ENCODE measurements at regions not wholly inside any gene's neighbourhood (a gene's known extent, or its start where the extent isn't known, plus 50 kb on each side); places are given as distances from the start of the nearest gene placed in this dataset.
"Not testable (repeated sequence)": the region's sequence is repeated elsewhere in the genome, so short reads cannot be mapped to it uniquely, and the experiment has no call there.

DNA sequence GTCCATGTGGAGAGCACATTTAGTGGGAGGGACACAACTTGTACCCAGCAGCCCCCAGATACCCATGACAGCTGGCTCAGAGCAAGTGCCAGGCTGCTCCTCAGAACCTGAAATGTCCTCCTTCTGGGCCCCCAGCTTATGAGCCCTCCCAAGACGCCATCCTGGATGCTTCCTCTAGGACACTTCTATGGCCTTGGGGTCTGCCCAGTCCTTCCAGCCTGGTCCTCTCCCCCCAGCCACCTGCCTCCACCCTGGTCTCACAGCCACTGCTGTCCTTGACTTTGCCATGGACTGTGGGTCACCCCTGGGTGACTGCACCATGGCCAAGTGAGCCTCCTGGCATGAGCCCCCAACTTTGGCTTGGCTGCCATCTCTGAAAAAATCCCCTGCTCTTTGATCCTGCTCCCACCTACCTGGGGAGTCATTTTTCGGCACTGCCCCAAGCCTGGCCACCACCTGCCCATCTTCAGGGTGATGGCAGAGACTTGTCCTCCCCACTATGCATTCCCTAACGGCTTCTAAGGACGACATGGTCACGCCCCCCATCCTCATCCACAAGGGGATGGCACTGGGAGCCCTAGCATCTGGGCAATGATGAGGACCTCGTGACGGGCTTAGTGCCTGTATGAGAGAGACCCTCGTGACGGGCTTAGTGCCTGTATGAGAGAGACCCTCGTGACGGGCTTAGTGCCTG, 323.7 kb downstream of the TMEM121 start:
- FAIRE-seq: no peak

DNA sequence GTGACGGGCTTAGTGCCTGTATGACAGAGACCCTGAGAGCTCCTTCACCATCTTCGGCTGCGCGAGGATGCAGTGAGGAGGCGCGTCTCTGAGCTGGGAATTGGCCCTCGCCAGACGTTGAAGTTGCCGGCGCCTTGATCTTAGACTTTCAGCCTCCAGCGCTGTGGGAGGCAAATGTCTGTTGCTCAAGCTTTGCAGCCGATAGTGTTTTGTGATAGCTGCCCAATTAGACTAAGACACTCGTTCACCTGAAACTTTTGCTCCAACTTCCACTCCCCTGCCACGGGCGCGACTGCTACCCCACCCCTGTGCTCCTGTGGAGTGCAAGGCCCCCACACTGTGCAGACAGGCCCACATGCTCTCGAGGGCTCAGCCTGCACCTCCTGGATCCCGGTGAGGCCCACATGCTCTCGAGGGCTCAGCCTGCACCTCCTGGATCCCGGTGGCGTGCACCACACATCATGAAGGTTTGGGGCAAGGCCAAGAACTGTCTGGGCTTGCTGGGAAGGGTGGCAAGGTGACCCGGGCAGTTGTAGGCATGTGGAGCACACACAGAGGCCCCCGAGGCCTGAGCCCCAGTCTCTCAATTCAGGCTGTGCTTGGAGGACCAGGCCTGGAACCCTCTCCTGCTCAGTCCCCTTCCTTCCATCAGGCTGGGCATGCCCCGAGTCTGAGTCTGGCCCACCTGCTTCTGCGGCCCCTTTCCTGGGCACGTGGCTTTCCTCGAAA, 324.6 kb downstream of the TMEM121 start:
- FAIRE-seq: no peak

- FAIRE-seq: no peak
Observed at GRCh38 chr14:105851716-105852377, 325.5 kb downstream of the TMEM121 start.

DNA sequence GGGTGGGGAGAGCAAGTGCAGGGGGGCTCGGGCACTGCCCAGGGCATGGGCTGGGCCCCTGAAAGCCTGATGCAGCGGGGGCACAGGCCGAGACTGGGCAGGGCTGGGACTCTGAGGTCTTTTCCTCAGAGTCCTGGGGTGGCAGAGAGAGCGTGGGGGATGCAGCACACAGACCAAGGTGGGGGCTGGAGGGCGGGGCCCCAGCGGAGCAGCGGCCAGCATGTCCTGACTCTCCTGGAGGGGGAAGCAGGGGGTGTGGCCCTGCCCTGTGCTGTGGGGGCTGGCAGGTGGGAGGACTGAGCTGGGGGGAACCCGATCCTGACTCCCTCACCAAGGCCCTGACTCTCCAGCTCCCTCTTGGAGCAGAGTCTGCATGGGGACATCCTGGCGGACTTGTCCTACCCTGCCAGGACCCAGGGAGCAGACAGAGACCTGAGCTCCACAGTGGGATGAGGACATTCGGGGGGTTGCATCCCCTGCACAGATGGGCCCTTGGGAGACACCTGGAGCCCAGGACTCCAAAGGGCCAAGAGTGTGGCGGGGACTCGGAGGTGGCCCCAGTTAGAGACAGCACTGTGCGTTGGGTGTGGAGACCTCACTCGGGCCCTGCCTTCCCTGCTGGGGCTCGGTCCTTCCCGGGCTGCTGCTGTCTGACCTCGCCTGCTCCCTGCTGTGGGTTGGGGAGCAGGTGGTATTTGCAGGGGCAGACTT, 326.1 kb downstream of the TMEM121 start:
- FAIRE-seq: no peak

DNA sequence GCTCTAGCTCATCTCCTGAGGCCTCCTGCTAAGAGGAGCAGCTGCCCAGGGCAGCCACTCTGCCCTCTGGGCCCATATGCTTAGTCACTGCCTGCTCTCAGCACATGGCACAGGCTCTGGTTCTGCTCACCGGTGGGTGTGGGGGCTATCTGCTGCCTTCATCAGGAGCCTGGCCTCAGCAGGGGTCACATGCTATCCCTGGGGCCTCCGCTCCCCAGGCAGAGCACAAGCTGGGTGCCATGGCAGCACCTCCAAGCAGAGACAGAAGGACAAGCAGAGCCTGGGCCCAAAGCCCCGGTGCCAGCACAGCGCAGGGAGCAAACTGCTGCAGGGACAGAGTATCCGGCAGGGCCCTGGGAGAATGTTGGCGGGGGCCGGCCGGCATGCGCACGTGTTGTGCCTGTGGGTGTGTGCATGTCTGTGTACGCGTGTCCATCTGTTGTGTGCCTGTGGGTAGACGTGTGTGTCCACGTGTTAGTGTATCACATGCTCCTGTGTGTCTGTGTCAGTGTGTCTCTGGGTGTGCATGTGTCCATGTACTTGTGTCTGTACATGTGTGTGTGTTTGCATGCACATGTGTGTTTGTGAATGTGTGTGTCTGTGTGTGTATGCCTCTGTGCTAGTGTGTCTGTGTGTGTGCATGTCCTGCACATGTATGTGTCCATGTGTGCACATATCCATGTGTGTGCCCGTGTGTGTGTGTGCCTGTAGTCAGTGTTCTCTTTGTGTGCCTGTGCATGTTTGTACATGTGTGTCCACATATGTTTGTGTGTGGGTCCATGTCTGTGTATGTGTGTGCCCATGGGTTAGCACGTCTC, 326.9 kb downstream of the TMEM121 start:
- no peak for FAIRE-seq

GRCh38 chr14:105853907-105854599, 327.7 kb downstream of the TMEM121 start:
- no peak for FAIRE-seq

GRCh38 chr14:105854600-105855245, 328.3 kb downstream of the TMEM121 start:
- FAIRE-seq: no peak

- FAIRE-seq: no peak
Observed at GRCh38 chr14:105855246-105855892, 329.0 kb downstream of the TMEM121 start.

- FAIRE-seq: no peak
Observed at GRCh38 chr14:105855893-105856675, 329.7 kb downstream of the TMEM121 start.

GRCh38 chr14:105856676-105857219, 330.4 kb downstream of the TMEM121 start:
- no peak for FAIRE-seq

DNA sequence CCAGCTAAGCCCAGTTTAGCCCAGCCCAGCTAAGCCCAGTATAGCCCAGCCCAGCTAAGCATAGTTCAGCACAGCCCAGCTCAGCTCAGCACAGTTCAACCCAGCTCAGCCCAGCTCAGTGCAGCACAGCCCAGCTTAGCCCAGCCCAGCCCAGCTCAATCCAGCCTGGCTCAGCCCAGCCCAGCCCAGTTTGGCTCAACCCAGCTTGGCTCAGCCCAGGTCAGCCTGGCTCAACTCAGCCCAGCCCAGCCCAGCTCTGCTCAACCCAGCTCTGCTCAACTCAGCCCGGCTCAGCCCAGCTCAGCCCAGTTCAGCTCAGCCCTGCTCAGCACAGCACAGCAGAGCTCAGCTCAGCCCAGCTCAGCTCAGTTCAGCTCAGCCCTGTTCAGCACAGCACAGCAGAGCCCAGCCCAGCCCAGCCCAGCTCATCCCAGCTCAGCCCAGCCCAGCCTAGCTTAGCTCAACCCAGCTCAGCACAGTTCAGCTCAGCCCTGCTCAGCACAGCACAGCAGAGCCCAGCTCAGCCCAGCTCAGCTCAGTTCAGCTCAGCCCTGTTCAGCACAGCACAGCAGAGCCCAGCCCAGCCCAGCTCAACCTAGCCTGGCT, 330.9 kb downstream of the TMEM121 start:
- FAIRE-seq: no peak

DNA sequence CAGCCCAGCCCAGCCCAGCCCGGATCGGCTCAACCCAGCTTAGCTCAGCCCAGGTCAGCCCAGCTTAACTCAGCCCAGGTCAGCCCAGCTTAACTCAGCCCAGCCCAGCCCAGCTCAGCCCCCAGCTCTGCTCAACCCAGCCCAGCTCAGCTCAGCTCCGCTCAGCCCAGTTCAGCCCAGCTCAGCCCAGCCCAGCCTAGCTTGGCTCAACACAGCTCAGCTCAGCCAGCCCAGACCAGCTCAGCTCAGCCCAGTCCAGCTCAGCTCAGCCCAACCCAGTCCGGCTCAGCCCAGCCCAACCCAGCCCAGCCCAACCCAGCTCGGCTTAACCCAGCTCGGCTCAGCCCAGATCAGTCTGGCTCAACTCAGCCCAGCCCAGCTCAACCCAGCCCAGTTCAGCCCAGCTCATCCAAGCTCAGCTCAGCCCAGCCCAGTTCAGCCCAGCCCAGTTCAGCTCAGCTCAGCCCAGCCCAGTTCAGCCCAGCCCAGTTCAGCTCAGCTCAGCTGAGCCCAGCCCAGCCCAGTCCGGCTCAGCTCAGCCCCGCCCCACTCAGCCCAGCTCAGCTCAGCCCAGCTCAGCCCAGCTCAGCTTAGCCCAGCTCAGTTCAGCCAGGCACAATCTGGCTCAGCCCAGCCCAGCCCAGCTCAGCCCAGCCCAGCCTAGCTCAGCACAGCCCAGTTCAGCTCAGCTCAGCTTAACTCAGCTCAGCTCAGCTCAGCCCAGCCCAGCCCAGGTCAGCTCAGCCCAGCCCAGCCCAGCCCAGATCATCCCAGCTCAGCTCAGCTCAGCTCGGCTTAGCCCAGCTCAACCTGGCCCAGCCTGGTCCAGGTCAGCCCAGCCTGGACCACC, 331.7 kb downstream of the TMEM121 start:
- no peak for FAIRE-seq

DNA sequence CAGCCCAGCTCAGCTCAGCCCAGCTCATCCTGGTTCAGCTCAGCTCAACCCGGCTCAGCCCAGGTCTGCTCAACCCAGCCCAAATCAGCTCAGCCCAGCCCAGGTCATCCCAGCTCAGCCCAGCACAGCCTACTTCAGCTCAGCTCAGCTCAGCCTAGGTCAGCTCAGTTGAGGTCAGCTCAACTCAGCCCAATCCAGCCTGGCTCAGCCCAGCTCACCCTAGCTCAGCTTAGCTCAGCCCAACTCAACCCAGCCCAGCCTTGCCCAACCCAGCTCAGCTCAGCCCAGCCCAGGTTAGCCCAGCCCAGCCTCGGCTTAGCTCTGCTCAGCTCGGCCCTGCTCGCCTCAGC, 332.3 kb downstream of the TMEM121 start:
- no peak for FAIRE-seq

DNA sequence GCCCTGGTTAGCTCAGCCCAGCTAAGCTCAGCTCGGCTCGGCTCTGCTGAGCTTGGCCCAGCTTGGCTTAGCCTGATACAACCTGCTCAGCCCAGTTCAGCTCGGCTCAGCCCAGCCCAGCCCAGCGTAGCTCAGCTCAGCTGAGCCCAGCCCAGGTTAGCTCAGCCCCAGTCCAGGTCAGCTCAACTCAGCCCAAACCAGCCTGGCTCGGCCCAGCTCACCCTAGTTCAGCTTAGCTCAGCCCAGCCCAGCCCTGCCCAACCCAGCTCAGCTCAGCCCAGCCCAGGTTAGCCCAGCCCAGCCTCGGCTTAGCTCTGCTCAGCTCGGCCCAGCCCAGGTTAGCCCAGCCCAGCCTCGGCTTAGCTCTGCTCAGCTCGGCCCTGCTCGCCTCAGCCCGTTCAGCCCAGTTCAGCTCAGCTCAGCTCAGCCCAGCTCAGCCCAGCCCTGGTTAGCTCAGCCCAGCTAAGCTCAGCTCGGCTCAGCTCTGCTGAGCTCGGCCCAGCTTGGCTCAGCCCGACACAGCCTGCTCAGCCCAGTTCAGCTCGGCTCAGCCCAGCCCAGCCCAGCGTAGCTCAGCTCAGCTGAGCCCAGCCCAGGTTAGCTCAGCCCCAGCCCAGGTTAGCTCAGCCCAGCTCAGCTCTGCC, 332.8 kb downstream of the TMEM121 start:
- FAIRE-seq: not testable (repeated sequence)

GRCh38 chr14:105859717-105860614, 333.6 kb downstream of the TMEM121 start:
- FAIRE-seq: no peak

Data from A204.1 (cell line).